Hepatocyte (in vitro differentiated cells): ENCODE measurements at regions not wholly inside any gene's neighbourhood (a gene's known extent, or its start where the extent isn't known, plus 50 kb on each side); places are given as distances from the start of the nearest gene placed in this dataset.

Experiments used
- DNase-seq: peaks from one replicate; pipeline ENCODE4 v3.0.0-alpha.2; 2016; ENCODE audit warnings: low spot score
- H2AFZ ChIP-seq: fragments of 200-600 bp; sonication (generic); 2 replicates; pipeline ENCODE4 v1.6.0; 2016; ENCODE audit warnings: antibody characterized with exemption, mild to moderate bottlenecking
- H3K27ac ChIP-seq: fragments of 200-600 bp; sonication (generic); 2 replicates; pipeline ENCODE4 v1.5.1; 2016; ENCODE audit warnings: mild to moderate bottlenecking
- H3K27me3 ChIP-seq: fragments of 200-600 bp; sonication (generic); 2 replicates; pipeline ENCODE4 v1.6.1; 2016
- H3K36me3 ChIP-seq: fragments of 200-600 bp; sonication (generic); replicated peaks from 2 replicates; pipeline ENCODE4 v1.5.1; 2016; ENCODE audit warnings: low read depth; ENCODE audit not compliant: insufficient read depth
- H3K4me1 ChIP-seq: fragments of 200-600 bp; sonication (generic); 2 replicates; pipeline ENCODE4 v1.5.1; 2016; ENCODE audit warnings: mild to moderate bottlenecking, moderate library complexity; ENCODE audit not compliant: insufficient read depth
- H3K4me2 ChIP-seq: fragments of 200-600 bp; sonication (generic); 2 replicates; pipeline ENCODE4 v1.6.0; 2016
- H3K4me3 ChIP-seq: fragments of 200-600 bp; sonication (generic); 2 replicates; pipeline ENCODE4 v1.5.1; 2016; ENCODE audit warnings: mild to moderate bottlenecking
- H3K79me2 ChIP-seq: fragments of 200-600 bp; sonication (generic); 2 replicates; pipeline ENCODE4 v1.6.0; 2017; ENCODE audit warnings: mild to moderate bottlenecking
- H3K9me2 ChIP-seq: fragments of 200-600 bp; sonication (generic); replicated peaks from 2 replicates; pipeline ENCODE4 v1.6.0; 2017; ENCODE audit warnings: mild to moderate bottlenecking; ENCODE audit not compliant: insufficient read depth
- H3K9me3 ChIP-seq: fragments of 200-600 bp; sonication (generic); 2 replicates; pipeline ENCODE4 v1.5.1; 2016; ENCODE audit warnings: low read depth, mild to moderate bottlenecking
- H4K20me1 ChIP-seq: fragments of 200-600 bp; sonication (generic); 2 replicates; pipeline ENCODE4 v1.6.0; 2016; ENCODE audit warnings: mild to moderate bottlenecking; ENCODE audit not compliant: insufficient read depth, poor library complexity, severe bottlenecking
- CTCF ChIP-seq: fragments of 200-600 bp; sonication (generic); IDR thresholded peaks from 2 replicates; pipeline ENCODE4 v1.5.1; 2016; ENCODE audit warnings: antibody characterized with exemption, mild to moderate bottlenecking; ENCODE audit not compliant: poor library complexity
- EZH2 ChIP-seq: fragments of 200-600 bp; sonication (generic); IDR thresholded peaks from 2 replicates; pipeline ENCODE4 v1.6.1; 2016; ENCODE audit warnings: antibody characterized with exemption, mild to moderate bottlenecking, borderline replicate concordance
- EZH2phosphoT487 ChIP-seq: fragments of 200-600 bp; sonication (generic); IDR thresholded peaks from one replicate; pipeline ENCODE4 v1.6.1; 2018; ENCODE audit warnings: antibody characterized with exemption, mild to moderate bottlenecking, low read depth, moderate library complexity; ENCODE audit not compliant: unreplicated experiment, severe bottlenecking
- WGBS: methylation state at CpG from one replicate; pipeline ENCODE4 v1.1.6; 2016; ENCODE audit warnings: low lambda C conversion rate; ENCODE audit errors: missing lambda C conversion rate; 5-methylcytosine and 5-hydroxymethylcytosine counted together

GRCh38 chr2:103208916-103209315, 447.1 kb downstream of the TMEM182 start:
- Histone ChIP-seq H3K36me3 (no peaks in the 10 kb centered on the region), H3K4me3 (no peak overlapping the region), H3K4me2 (no peak overlapping the region), H3K9me2 (no peaks in the 10 kb centered on the region), H2AFZ (no peak overlapping the region), H4K20me1 (no peaks in the 10 kb centered on the region), H3K79me2 (no peaks in the 10 kb centered on the region), H3K4me1 (no peaks in the 10 kb centered on the region), H3K9me3 (no peaks in the 10 kb centered on the region), H3K27ac (no peak overlapping the region), H3K27me3 (no peaks in the 10 kb centered on the region)
- no peak for TF ChIP-seq CTCF
- no peak for TF ChIP-seq EZH2phosphoT487
- TF ChIP-seq EZH2: no peak
- DNase-seq: no peak
- WGBS: 57% methylated on average over 3 of the region's 3 CpGs

- no peak overlapping the region for H3K4me2 ChIP-seq
- no peaks in the 10 kb centered on the region for H3K36me3 ChIP-seq
- no peak overlapping the region for H3K27ac ChIP-seq
- H3K9me3 ChIP-seq: no peaks in the 10 kb centered on the region
- no peak overlapping the region for H3K4me3 ChIP-seq
- TF ChIP-seq EZH2phosphoT487 (no peak), EZH2 (no peak), CTCF (no peak)
- H3K27me3 ChIP-seq: no peaks in the 10 kb centered on the region
- WGBS: 78% methylated on average over 3 of the region's 3 CpGs
- H3K79me2 ChIP-seq: no peaks in the 10 kb centered on the region
- H2AFZ ChIP-seq: no peak overlapping the region
- no peak for DNase-seq
- H3K4me1 ChIP-seq: no peaks in the 10 kb centered on the region
- no peaks in the 10 kb centered on the region for H4K20me1 ChIP-seq
- H3K9me2 ChIP-seq: no peaks in the 10 kb centered on the region
Measured at GRCh38 chr2:103213028-103213542, 451.3 kb downstream of the TMEM182 start.

- H3K27ac ChIP-seq: no peak overlapping the region
- no peaks in the 10 kb centered on the region for H3K27me3 ChIP-seq
- no peaks in the 10 kb centered on the region for H4K20me1 ChIP-seq
- no peak for DNase-seq
- H3K4me3 ChIP-seq: no peak overlapping the region
- no peaks in the 10 kb centered on the region for H3K4me1 ChIP-seq
- H3K9me2 ChIP-seq: no peaks in the 10 kb centered on the region
- no peak overlapping the region for H2AFZ ChIP-seq
- TF ChIP-seq CTCF (no peak), EZH2 (no peak), EZH2phosphoT487 (no peak)
- H3K4me2 ChIP-seq: no peak overlapping the region
- no peaks in the 10 kb centered on the region for H3K36me3 ChIP-seq
- H3K9me3 ChIP-seq: no peaks in the 10 kb centered on the region
- no peaks in the 10 kb centered on the region for H3K79me2 ChIP-seq
Measured at GRCh38 chr2:103218516-103218915, 456.7 kb downstream of the TMEM182 start.

- Histone ChIP-seq H4K20me1 (no peaks in the 10 kb centered on the region), H2AFZ (no peak overlapping the region), H3K9me2 (no peaks in the 10 kb centered on the region), H3K36me3 (no peaks in the 10 kb centered on the region), H3K4me2 (no peak overlapping the region), H3K79me2 (no peaks in the 10 kb centered on the region), H3K9me3 (no peaks in the 10 kb centered on the region), H3K4me1 (no peaks in the 10 kb centered on the region), H3K27ac (no peak overlapping the region), H3K27me3 (no peaks in the 10 kb centered on the region), H3K4me3 (no peak overlapping the region)
- TF ChIP-seq EZH2 (no peak), CTCF (no peak), EZH2phosphoT487 (no peak)
- 91% methylated on average over 1 of the region's 1 CpG for WGBS
- DNase-seq: no peak
Measured at GRCh38 chr2:103219398-103219797, 457.6 kb downstream of the TMEM182 start.
